WTC11 (cell line): ENCODE measurements at regions not wholly inside any gene's neighbourhood (a gene's known extent, or its start where the extent isn't known, plus 50 kb on each side); places are given as distances from the start of the nearest gene placed in this dataset.

Source experiments
- ATAC-seq: fragments of 200-7000 bp; cut with Tn5 transposase; 2 replicates; pipeline ENCODE4 v1.10.0; 2021; ENCODE audit warnings: mild to moderate bottlenecking, moderate library complexity
- CTCF ChIA-PET: fragments of 300-600 bp; sonication (Branson Sonifier 250); formaldehyde crosslinking; loops from one replicate; lab custom pipeline; 2021; ENCODE audit warnings: antibody characterized with exemption; lab: Charles Lee
- POLR2A ChIA-PET: fragments of 350-600 bp; sonication (Branson Sonifier 250); formaldehyde crosslinking; loops from one replicate; lab custom pipeline; 2021; ENCODE audit warnings: antibody characterized with exemption; lab: Charles Lee
- DNase-seq: peaks from one replicate; pipeline ENCODE4 v3.0.0; 2021; ENCODE audit warnings: low spot score
- H3K27ac Mint-ChIP-seq: 2 replicates; pipeline ENCODE4 v1.8.0; 2021; ENCODE audit warnings: mixed read lengths
- H3K27me3 Mint-ChIP-seq: 2 replicates; pipeline ENCODE4 v1.8.0; 2021; ENCODE audit warnings: low read depth, mild to moderate bottlenecking, moderate library complexity, mixed read lengths
- H3K36me3 Mint-ChIP-seq: 2 replicates; pipeline ENCODE4 v1.8.0; 2021; ENCODE audit warnings: mixed read lengths
- H3K4me1 Mint-ChIP-seq: 2 replicates; pipeline ENCODE4 v1.8.0; 2022; ENCODE audit warnings: mixed read lengths
- H3K4me3 Mint-ChIP-seq: 2 replicates; pipeline ENCODE4 v1.8.0; 2021; ENCODE audit warnings: mild to moderate bottlenecking, moderate library complexity, mixed read lengths
- H3K9me3 Mint-ChIP-seq: 2 replicates; pipeline ENCODE4 v1.8.0; 2021; ENCODE audit warnings: mixed read lengths
- AFF4 ChIP-seq: sonication (generic); formaldehyde crosslinking; IDR thresholded peaks from 2 replicates; pipeline ENCODE4 v1.8.1; 2023; ENCODE audit warnings: mild to moderate bottlenecking, missing genetic modification reagents, borderline replicate concordance
- ARID4B ChIP-seq: sonication (generic); formaldehyde crosslinking; IDR thresholded peaks from 2 replicates; pipeline ENCODE4 v1.8.0; 2023; ENCODE audit warnings: missing genetic modification reagents, mild to moderate bottlenecking, borderline replicate concordance
- ATF1 ChIP-seq: sonication (generic); formaldehyde crosslinking; IDR thresholded peaks from 2 replicates; pipeline ENCODE4 v1.8.1; 2023; ENCODE audit warnings: mild to moderate bottlenecking, moderate library complexity, missing genetic modification reagents
- ERG ChIP-seq: fragments of 250-450 bp; sonication (Bioruptor Pico); IDR thresholded peaks from 2 replicates; pipeline ENCODE4 v1.8.0; 2021; ENCODE audit warnings: mild to moderate bottlenecking
- KAT7 ChIP-seq: sonication (generic); formaldehyde crosslinking; IDR thresholded peaks from 2 replicates; pipeline ENCODE4 v1.8.1; 2023; ENCODE audit warnings: missing genetic modification reagents, mild to moderate bottlenecking, borderline replicate concordance
- NFE2L1 ChIP-seq: sonication (generic); formaldehyde crosslinking; IDR thresholded peaks from 2 replicates; pipeline ENCODE4 v1.8.1; 2023; ENCODE audit warnings: missing genetic modification reagents
- NFYB ChIP-seq: sonication (generic); formaldehyde crosslinking; conservative IDR thresholded peaks from 2 replicates; pipeline ENCODE4 v1.8.0; 2022; ENCODE audit warnings: low read depth, missing genetic modification reagents
- SP1 ChIP-seq: sonication (generic); formaldehyde crosslinking; conservative IDR thresholded peaks from 2 replicates; pipeline ENCODE4 v1.8.1; 2022; ENCODE audit warnings: missing genetic modification reagents
- ZNF232 ChIP-seq: sonication (generic); formaldehyde crosslinking; IDR thresholded peaks from 2 replicates; pipeline ENCODE4 v1.8.0; 2022; ENCODE audit warnings: mild to moderate bottlenecking, missing genetic modification reagents
- ZNF281 ChIP-seq: sonication (generic); formaldehyde crosslinking; IDR thresholded peaks from 2 replicates; pipeline ENCODE4 v1.8.0; 2023; ENCODE audit warnings: mild to moderate bottlenecking, missing genetic modification reagents
- ZNF423 ChIP-seq: fragments of 250-450 bp; sonication (Bioruptor Pico); IDR thresholded peaks from 2 replicates; pipeline ENCODE4 v2.1.2; 2022; ENCODE audit warnings: mild to moderate bottlenecking, moderate library complexity
- TF ChIP-seq, protein P1 (sequence below): sonication (generic); formaldehyde crosslinking; IDR thresholded peaks from 2 replicates; pipeline ENCODE4 v1.8.0; 2022; ENCODE audit warnings: mild to moderate bottlenecking, missing genetic modification reagents
- TF ChIP-seq, protein P2 (sequence below): fragments of 250-450 bp; sonication (Bioruptor Pico); IDR thresholded peaks from 2 replicates; pipeline ENCODE4 v1.9.0; 2021; ENCODE audit warnings: mild to moderate bottlenecking
- TF ChIP-seq, protein P3 (sequence below): fragments of 250-450 bp; sonication (Bioruptor Pico); IDR thresholded peaks from 2 replicates; pipeline ENCODE4 v2.1.2; 2022; ENCODE audit warnings: mild to moderate bottlenecking, moderate library complexity

- peak; percentile 44; the same call in 1 of the 2 replicates for ATAC-seq
- Mint-ChIP-seq H3K36me3 (peaks cover 7% of the 10 kb centered on the region; the same call in 1 of the 2 replicates), H3K27me3 (peaks cover 12% of the 10 kb centered on the region)
- DNase-seq = no peak
- no peak for TF ChIP-seq ZNF232 (CRISPR knock-in tag)
- TF ChIP-seq, protein P1, sequence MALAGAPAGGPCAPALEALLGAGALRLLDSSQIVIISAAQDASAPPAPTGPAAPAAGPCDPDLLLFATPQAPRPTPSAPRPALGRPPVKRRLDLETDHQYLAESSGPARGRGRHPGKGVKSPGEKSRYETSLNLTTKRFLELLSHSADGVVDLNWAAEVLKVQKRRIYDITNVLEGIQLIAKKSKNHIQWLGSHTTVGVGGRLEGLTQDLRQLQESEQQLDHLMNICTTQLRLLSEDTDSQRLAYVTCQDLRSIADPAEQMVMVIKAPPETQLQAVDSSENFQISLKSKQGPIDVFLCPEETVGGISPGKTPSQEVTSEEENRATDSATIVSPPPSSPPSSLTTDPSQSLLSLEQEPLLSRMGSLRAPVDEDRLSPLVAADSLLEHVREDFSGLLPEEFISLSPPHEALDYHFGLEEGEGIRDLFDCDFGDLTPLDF (CRISPR knock-in tag) = no peak
- no peak for TF ChIP-seq KAT7
- TF ChIP-seq, protein P2, sequence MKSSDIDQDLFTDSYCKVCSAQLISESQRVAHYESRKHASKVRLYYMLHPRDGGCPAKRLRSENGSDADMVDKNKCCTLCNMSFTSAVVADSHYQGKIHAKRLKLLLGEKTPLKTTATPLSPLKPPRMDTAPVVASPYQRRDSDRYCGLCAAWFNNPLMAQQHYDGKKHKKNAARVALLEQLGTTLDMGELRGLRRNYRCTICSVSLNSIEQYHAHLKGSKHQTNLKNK = no peak
- no peak for TF ChIP-seq ARID4B (CRISPR knock-in tag)
- TF ChIP-seq SP1 = no peak
- no peak for TF ChIP-seq NFYB (CRISPR knock-in tag)
- TF ChIP-seq, all 79 proteins: peak for 0
- H3K27ac Mint-ChIP-seq = no peak overlapping the region
- peaks cover 23% of the 10 kb centered on the region for H3K4me1 Mint-ChIP-seq
- ChIA-PET CTCF (interaction anchor here (0.6 to 6.2 kb wide), 5 partner anchors 11 to 1389 kb away, joined by 3 to 31 read pairs (median 3); no protein-coding TSS in a partner anchor), POLR2A (interaction anchor here (1.1 kb wide), 1 partner anchor 51 kb away, joined by 3 read pairs; no protein-coding TSS in a partner anchor)
- H3K9me3 Mint-ChIP-seq = peaks cover 13% of the 10 kb centered on the region
- no peak overlapping the region for H3K4me3 Mint-ChIP-seq
Measured at GRCh38 chr16:5479926-5480325, 382.3 kb upstream of the EEF2KMT start.

- Mint-ChIP-seq H3K9me3 (peaks cover 9% of the 10 kb centered on the region), H3K4me3 (no peak overlapping the region), H3K27me3 (peaks cover 12% of the 10 kb centered on the region), H3K27ac (no peak overlapping the region), H3K36me3 (0 out of 2 replicates have a peak, but pooled peaks cover 2% of the 10 kb centered on the region), H3K4me1 (peaks cover 23% of the 10 kb centered on the region)
- ChIA-PET CTCF (interaction anchor here (6.2 kb wide), 1 partner anchor 12 kb away, joined by 31 read pairs; no protein-coding TSS in a partner anchor), POLR2A (no interaction called here)
- no peak for ATAC-seq
- no peak for DNase-seq
- TF ChIP-seq ARID4B (CRISPR knock-in tag) (no peak), ZNF281 (no peak), NFE2L1 (CRISPR knock-in tag) (no peak), ATF1 (no peak), ERG (CRISPR knock-in tag) (no peak), ZNF423 (CRISPR knock-in tag) (no peak), AFF4 (CRISPR knock-in tag) (no peak)
- TF ChIP-seq, protein P3, sequence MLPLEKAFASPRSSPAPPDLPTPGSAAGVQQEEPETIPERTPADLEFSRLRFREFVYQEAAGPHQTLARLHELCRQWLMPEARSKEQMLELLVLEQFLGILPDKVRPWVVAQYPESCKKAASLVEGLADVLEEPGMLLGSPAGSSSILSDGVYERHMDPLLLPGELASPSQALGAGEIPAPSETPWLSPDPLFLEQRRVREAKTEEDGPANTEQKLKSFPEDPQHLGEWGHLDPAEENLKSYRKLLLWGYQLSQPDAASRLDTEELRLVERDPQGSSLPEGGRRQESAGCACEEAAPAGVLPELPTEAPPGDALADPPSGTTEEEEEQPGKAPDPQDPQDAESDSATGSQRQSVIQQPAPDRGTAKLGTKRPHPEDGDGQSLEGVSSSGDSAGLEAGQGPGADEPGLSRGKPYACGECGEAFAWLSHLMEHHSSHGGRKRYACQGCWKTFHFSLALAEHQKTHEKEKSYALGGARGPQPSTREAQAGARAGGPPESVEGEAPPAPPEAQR = no peak
Measured at GRCh38 chr16:5478036-5478435, 380.4 kb upstream of the EEF2KMT start.
